CD14-positive monocyte (primary cell): ENCODE measurements at regions not wholly inside any gene's neighbourhood (a gene's known extent, or its start where the extent isn't known, plus 50 kb on each side); places are given as distances from the start of the nearest gene placed in this dataset.
A peak's percentile ranks its signal among the peaks of the same experiment; 100 is the strongest.

Experiments
- DNase-seq, 3 donors: peaks; one replicate each; pipeline ENCODE4 v3.0.0-alpha.2; 2011 to 2022
- H2AFZ ChIP-seq: 2 replicates; pipeline ENCODE4 v1.6.0; 2012; ENCODE audit warnings: mild to moderate bottlenecking, low read depth, low read length, inconsistent platforms; ENCODE audit not compliant: insufficient read depth, poor library complexity, severe bottlenecking
- H3K27ac ChIP-seq, 2 donors: 1 replicate in 1 of 2; 2 replicates in 1 of 2; pipeline ENCODE4 v1.5.1; 2012 to 2013; ENCODE audit warnings: low read length in 2 of 2, control low read depth in 1 of 2, inconsistent platforms in 1 of 2, low read depth in 1 of 2, mild to moderate bottlenecking in 1 of 2
- H3K27me3 ChIP-seq, 2 donors: one replicate each; pipeline versions ENCODE4 v1.6.0 to v1.6.1; 2011 to 2013; ENCODE audit warnings: low read length in 2 of 2; ENCODE audit not compliant: control insufficient read depth in 2 of 2, insufficient read depth in 2 of 2
- H3K36me3 ChIP-seq, 2 donors: replicated peaks in 1 of 2; 1 replicate in 1 of 2; 2 replicates in 1 of 2; pipeline versions ENCODE4 v1.5.1 to v1.6.1; 2012 to 2013; ENCODE audit warnings: low read length in 2 of 2, control low read depth in 1 of 2, inconsistent platforms in 1 of 2, mild to moderate bottlenecking in 1 of 2; ENCODE audit not compliant: insufficient read depth in 2 of 2, control insufficient read depth in 1 of 2
- H3K4me1 ChIP-seq, 2 donors: 1 replicate in 1 of 2; 2 replicates in 1 of 2; pipeline versions ENCODE4 v1.5.1 to v1.6.1; 2012 to 2013; ENCODE audit warnings: low read length in 2 of 2, control low read depth in 1 of 2, inconsistent platforms in 1 of 2, mild to moderate bottlenecking in 1 of 2, moderate library complexity in 1 of 2; ENCODE audit not compliant: insufficient read depth in 2 of 2, control insufficient read depth in 1 of 2
- H3K4me2 ChIP-seq: replicated peaks from 2 replicates; pipeline ENCODE3; 2012; ENCODE audit warnings: low read length, moderate library complexity, mild to moderate bottlenecking; ENCODE audit not compliant: poor library complexity, severe bottlenecking; ENCODE audit errors: extremely low read depth
- H3K4me3 ChIP-seq, 3 experiments: fragments of 200-600 bp in 1 of 3; sonication (generic) in 1 of 3; replicated peaks in 1 of 3; 1 replicate in 2 of 3; 2 replicates in 1 of 3; pipeline ENCODE4 v1.5.1; 2011 to 2013; ENCODE audit warnings: low read length in 3 of 3, mild to moderate bottlenecking in 3 of 3, control low read depth in 2 of 3, low read depth in 2 of 3, inconsistent platforms in 1 of 3, moderate library complexity in 1 of 3
- H3K79me2 ChIP-seq: 2 replicates; pipeline ENCODE4 v1.6.0; 2012; ENCODE audit warnings: mild to moderate bottlenecking, control low read depth, inconsistent platforms, low read length, moderate library complexity; ENCODE audit not compliant: insufficient read depth
- H3K9ac ChIP-seq: 2 replicates; pipeline ENCODE4 v1.6.0; 2017; ENCODE audit warnings: low read length, mild to moderate bottlenecking; ENCODE audit not compliant: insufficient read depth, poor library complexity, severe bottlenecking
- H3K9me3 ChIP-seq, 2 donors: replicated peaks in 1 of 2; 1 replicate in 1 of 2; 2 replicates in 1 of 2; pipeline versions ENCODE4 v1.5.1 to v1.6.1; 2012 to 2013; ENCODE audit warnings: low read length in 2 of 2, control low read depth in 1 of 2; ENCODE audit not compliant: control insufficient read depth in 1 of 2, insufficient read depth in 1 of 2
- H4K20me1 ChIP-seq: 2 replicates; pipeline ENCODE4 v1.6.0; 2012; ENCODE audit warnings: mild to moderate bottlenecking, low read length, control low read depth, moderate library complexity; ENCODE audit not compliant: insufficient read depth
- H3K27ac Mint-ChIP-seq, 7 donors: one replicate each; pipeline ENCODE4 v1.8.0; 2020; ENCODE audit warnings: mild to moderate bottlenecking in 7 of 7, mixed read lengths in 7 of 7, moderate library complexity in 6 of 7, inconsistent platforms in 2 of 7
- H3K27me3 Mint-ChIP-seq, 3 donors: one replicate each; pipeline ENCODE4 v1.8.0; 2021 to 2022; ENCODE audit warnings: low read depth in 3 of 3, mild to moderate bottlenecking in 3 of 3, mixed read lengths in 3 of 3, moderate library complexity in 3 of 3, inconsistent platforms in 1 of 3
- H3K36me3 Mint-ChIP-seq, 2 donors: one replicate each; pipeline ENCODE4 v1.8.0; 2020; ENCODE audit warnings: mixed read lengths in 2 of 2, inconsistent platforms in 1 of 2, mild to moderate bottlenecking in 1 of 2
- H3K4me1 Mint-ChIP-seq: one replicate; pipeline ENCODE4 v1.8.0; 2020; ENCODE audit warnings: mild to moderate bottlenecking, mixed read lengths
- H3K4me3 Mint-ChIP-seq, 2 donors: one replicate each; pipeline ENCODE4 v1.8.0; 2020; ENCODE audit warnings: mild to moderate bottlenecking in 2 of 2, mixed read lengths in 2 of 2, moderate library complexity in 1 of 2
- H3K9me3 Mint-ChIP-seq, 7 donors: one replicate each; pipeline ENCODE4 v1.8.0; 2020 to 2022; ENCODE audit warnings: mixed read lengths in 7 of 7, mild to moderate bottlenecking in 6 of 7, moderate library complexity in 6 of 7, inconsistent platforms in 2 of 7
- CTCF ChIP-seq: fragments of 200-600 bp; IDR thresholded peaks from one replicate; pipeline ENCODE4 v1.8.0; 2022; ENCODE audit warnings: antibody characterized with exemption, mild to moderate bottlenecking
- WGBS: methylation state at CpG from one replicate; pipeline ENCODE4 v1.1.5; 2013; ENCODE audit warnings: missing lambda C conversion rate; ENCODE audit not compliant: insufficient coverage; 5-methylcytosine and 5-hydroxymethylcytosine counted together
- intact Hi-C, 2 donors: fragments of 100-400 bp; cut with micrococcal nuclease; formaldehyde crosslinking; loops; one replicate each; pipeline versions ENCODE4 v1.15.0 to v1.15.1; 2023

GRCh38 chr3:159805411-159805772, 183.2 kb upstream of the IL12A start:
- Histone ChIP-seq H3K9ac (no peak overlapping the region), H2AFZ (no peak overlapping the region), H4K20me1 (no peaks in the 10 kb centered on the region), H3K4me3 (no peak overlapping the region), H3K4me2 (no peak overlapping the region), H3K27ac (no peak overlapping the region), H3K36me3 (no peaks in the 10 kb centered on the region), H3K9me3 (no peaks in the 10 kb centered on the region), H3K79me2 (no peaks in the 10 kb centered on the region), H3K4me1 (no peaks in the 10 kb centered on the region), H3K27me3 (no peaks in the 10 kb centered on the region)
- no peaks in the 10 kb centered on the region for H3K4me1 Mint-ChIP-seq
- H3K4me3 Mint-ChIP-seq, result no peak overlapping the region
- H3K27me3 Mint-ChIP-seq, result peaks cover 0 to 1% (median 0%) of the 10 kb centered on the region in 3 donors
- no peaks in the 10 kb centered on the region for H3K36me3 Mint-ChIP-seq
- no CpG with 5 or more reads among the region's 1 CpG for WGBS
- TF ChIP-seq CTCF, result peak; percentile 27
- no peak overlapping the region for H3K27ac Mint-ChIP-seq
- DNase-seq, result no peak
- no peaks in the 10 kb centered on the region for H3K9me3 Mint-ChIP-seq
- intact Hi-C loops, result loop anchor here in 1 of 2 donors (10.0 kb wide), 1 partner anchor 481 kb away; no protein-coding TSS in a partner anchor

DNA sequence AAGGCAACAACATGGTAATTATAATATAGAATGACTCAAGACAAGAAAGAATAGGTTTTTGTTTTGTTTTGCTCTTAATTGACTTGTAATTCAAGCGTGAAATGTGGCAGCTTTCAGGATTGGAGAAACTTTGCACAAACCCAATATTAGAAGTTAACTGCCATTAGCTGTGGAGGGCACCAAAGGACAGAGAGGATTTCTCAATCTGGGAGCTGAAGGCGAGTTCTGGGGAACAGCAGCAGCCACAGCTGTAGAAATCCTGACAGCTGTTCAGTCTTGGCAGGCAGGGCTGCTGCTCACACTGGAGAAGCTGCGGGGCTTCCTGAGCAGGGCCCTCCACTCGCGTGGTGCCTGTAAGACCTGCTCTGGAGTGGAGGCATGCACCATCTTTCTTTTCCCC, 182.2 kb upstream of the IL12A start:
- no peaks in the 10 kb centered on the region for H3K9me3 Mint-ChIP-seq
- intact Hi-C loops, result loop anchor here in 1 of 2 donors (10.0 kb wide), 1 partner anchor 482 kb away; no protein-coding TSS in a partner anchor
- no peak overlapping the region for H3K4me3 ChIP-seq
- no peak overlapping the region for H3K4me2 ChIP-seq
- no peaks in the 10 kb centered on the region for H4K20me1 ChIP-seq
- no peaks in the 10 kb centered on the region for H3K79me2 ChIP-seq
- no peak for TF ChIP-seq CTCF
- H2AFZ ChIP-seq, result no peak overlapping the region
- peak overlapping the region in 1 of 7 donors; percentile 17 for H3K27ac Mint-ChIP-seq
- peaks cover 0 to 1% (median 0%) of the 10 kb centered on the region in 3 donors for H3K27me3 Mint-ChIP-seq
- no peak for DNase-seq
- H3K4me1 ChIP-seq, result no peaks in the 10 kb centered on the region
- no peaks in the 10 kb centered on the region for H3K4me1 Mint-ChIP-seq
- no peak overlapping the region for H3K27ac ChIP-seq
- H3K4me3 Mint-ChIP-seq, result no peak overlapping the region
- H3K9me3 ChIP-seq, result no peaks in the 10 kb centered on the region
- WGBS, result 29% methylated on average over 2 of the region's 5 CpGs
- H3K36me3 Mint-ChIP-seq, result no peaks in the 10 kb centered on the region
- H3K9ac ChIP-seq, result no peak overlapping the region
- H3K27me3 ChIP-seq, result no peaks in the 10 kb centered on the region
- H3K36me3 ChIP-seq, result no peaks in the 10 kb centered on the region
